AG09309 (cell line): ENCODE measurements at regions not wholly inside any gene's neighbourhood (a gene's known extent, or its start where the extent isn't known, plus 50 kb on each side); places are given as distances from the start of the nearest gene placed in this dataset.

Experiments used
- DNase-seq: peaks from one replicate; pipeline ENCODE4 v3.0.0-alpha.2; 2010; ENCODE audit warnings: low read depth
- H3K4me3 ChIP-seq: 2 replicates; pipeline ENCODE4 v1.5.1; 2011; ENCODE audit warnings: mild to moderate bottlenecking, low read depth, low read length, moderate library complexity; ENCODE audit not compliant: control insufficient read depth
- CTCF ChIP-seq: IDR thresholded peaks from 2 replicates; pipeline ENCODE4 v1.5.1; 2011; ENCODE audit warnings: mild to moderate bottlenecking, low read depth, low read length, inconsistent platforms; ENCODE audit not compliant: insufficient read depth, control insufficient read depth; ENCODE audit errors: missing control alignments

GRCh38 chr2:220198896-220199295 lies 571.5 kb downstream of the SLC4A3 start:
- peak; percentile 77 for DNase-seq
- no peak overlapping the region for H3K4me3 ChIP-seq
- TF ChIP-seq CTCF: no peak

GRCh38 chr2:220202066-220202465 lies 574.6 kb downstream of the SLC4A3 start:
- no peak for DNase-seq
- H3K4me3 ChIP-seq: no peak overlapping the region
- TF ChIP-seq CTCF: no peak

- no peak for TF ChIP-seq CTCF
- no peak for DNase-seq
- no peak overlapping the region for H3K4me3 ChIP-seq
Measured at GRCh38 chr2:220209093-220209492, 581.7 kb downstream of the SLC4A3 start.

GRCh38 chr2:220209751-220210150 lies 582.3 kb downstream of the SLC4A3 start:
- no peak for DNase-seq
- H3K4me3 ChIP-seq: no peak overlapping the region
- no peak for TF ChIP-seq CTCF

- no peak overlapping the region for H3K4me3 ChIP-seq
- TF ChIP-seq CTCF: no peak
- no peak for DNase-seq
Measured at GRCh38 chr2:220212296-220213080, 585.1 kb downstream of the SLC4A3 start.

- no peak for DNase-seq
- no peak overlapping the region for H3K4me3 ChIP-seq
- TF ChIP-seq CTCF: no peak
Measured at GRCh38 chr2:220215785-220216184, 588.4 kb downstream of the SLC4A3 start.
